ENCODE measurements at regions not wholly inside any gene's neighbourhood (a gene's known extent, or its start where the extent isn't known, plus 50 kb on each side); places are given as distances from the start of the nearest gene placed in this dataset.

GRCh38 chr18:55048892-55049291 lies 89.6 kb upstream of the CCDC68 start:
- DNase-seq (no peak), ATAC-seq (ENCODE audit: insufficient read depth, low FRiP score) (no peak)
- H3K36me3 ChIP-seq (ENCODE audit: control insufficient read depth in 4 of 4, insufficient read depth in 4 of 4, low read length in 4 of 4), result no peaks in the 10 kb centered on the region
- 71 to 74% methylated on average over 3 of the region's 3 CpGs for WGBS, 2 donors
- TF ChIP-seq CTCF (IDR thresholded peaks at IDR 0.05; ENCODE audit: control extremely low read depth, extremely low read depth), result no peak
- no peaks in the 10 kb centered on the region for H3K27me3 ChIP-seq (ENCODE audit: control insufficient read depth in 3 of 3, insufficient read depth in 3 of 3, low read length in 2 of 3)
- peaks cover 0 to 3% (median 0%) of the 10 kb centered on the region in 5 donors for H3K4me1 ChIP-seq (ENCODE audit: control insufficient read depth in 5 of 5, insufficient read depth in 5 of 5, low read length in 5 of 5)
- no peak overlapping the region for H3K4me3 ChIP-seq
- H3K9me3 ChIP-seq (ENCODE audit: control insufficient read depth in 4 of 4, insufficient read depth in 3 of 4, low read length in 3 of 4), result peaks cover 0 to 2% (median 0%) of the 10 kb centered on the region in 4 donors
- no peak overlapping the region for H3K9ac ChIP-seq (ENCODE audit: insufficient read depth in 1 of 2, low read length in 2 of 2)
- no peak overlapping the region for H3K27ac ChIP-seq (ENCODE audit: low read depth in 1 of 2, low read length in 1 of 2)

- no peak for DNase-seq
- no peaks in the 10 kb centered on the region for H3K36me3 ChIP-seq (ENCODE audit: control insufficient read depth in 4 of 4, insufficient read depth in 4 of 4, low read length in 4 of 4)
- H3K27ac ChIP-seq (ENCODE audit: low read depth in 1 of 2, low read length in 1 of 2), result no peak overlapping the region
- ATAC-seq (ENCODE audit: insufficient read depth, low FRiP score), result no peak
- H3K4me3 ChIP-seq, result no peak overlapping the region
- peaks cover 0 to 3% (median 0%) of the 10 kb centered on the region in 5 donors for H3K4me1 ChIP-seq (ENCODE audit: control insufficient read depth in 5 of 5, insufficient read depth in 5 of 5, low read length in 5 of 5)
- no peak for TF ChIP-seq CTCF (IDR thresholded peaks at IDR 0.05; ENCODE audit: control extremely low read depth, extremely low read depth)
- H3K27me3 ChIP-seq (ENCODE audit: control insufficient read depth in 3 of 3, insufficient read depth in 3 of 3, low read length in 2 of 3), result no peaks in the 10 kb centered on the region
- no peak overlapping the region for H3K9ac ChIP-seq (ENCODE audit: insufficient read depth in 1 of 2, low read length in 2 of 2)
- peaks cover 0 to 2% (median 0%) of the 10 kb centered on the region in 4 donors for H3K9me3 ChIP-seq (ENCODE audit: control insufficient read depth in 4 of 4, insufficient read depth in 3 of 4, low read length in 3 of 4)
- WGBS, 2 donors, result 95 to 96% methylated on average over 2 of the region's 2 CpGs
Measured at GRCh38 chr18:55047546-55047945, 88.3 kb upstream of the CCDC68 start.

GRCh38 chr18:55041366-55041765 lies 82.1 kb upstream of the CCDC68 start:
- no peak overlapping the region for H3K9ac ChIP-seq (ENCODE audit: insufficient read depth in 1 of 2, low read length in 2 of 2)
- WGBS, 2 donors, result 86 to 88% methylated on average over 1 of the region's 1 CpG
- no peak overlapping the region for H3K27ac ChIP-seq (ENCODE audit: low read depth in 1 of 2, low read length in 1 of 2)
- H3K9me3 ChIP-seq (ENCODE audit: control insufficient read depth in 4 of 4, insufficient read depth in 3 of 4, low read length in 3 of 4), result no peaks in the 10 kb centered on the region
- DNase-seq (no peak), ATAC-seq (ENCODE audit: insufficient read depth, low FRiP score) (no peak)
- no peak for TF ChIP-seq CTCF (IDR thresholded peaks at IDR 0.05; ENCODE audit: control extremely low read depth, extremely low read depth)
- H3K36me3 ChIP-seq (ENCODE audit: control insufficient read depth in 4 of 4, insufficient read depth in 4 of 4, low read length in 4 of 4), result no peaks in the 10 kb centered on the region
- H3K4me1 ChIP-seq (ENCODE audit: control insufficient read depth in 5 of 5, insufficient read depth in 5 of 5, low read length in 5 of 5), result peaks cover 0 to 3% (median 0%) of the 10 kb centered on the region in 5 donors
- no peaks in the 10 kb centered on the region for H3K27me3 ChIP-seq (ENCODE audit: control insufficient read depth in 3 of 3, insufficient read depth in 3 of 3, low read length in 2 of 3)
- no peak overlapping the region for H3K4me3 ChIP-seq

- Histone ChIP-seq H3K9me3 (ENCODE audit: control insufficient read depth in 4 of 4, insufficient read depth in 3 of 4, low read length in 3 of 4) (no peaks in the 10 kb centered on the region), H3K4me1 (ENCODE audit: control insufficient read depth in 5 of 5, insufficient read depth in 5 of 5, low read length in 5 of 5) (no peaks in the 10 kb centered on the region), H3K27me3 (ENCODE audit: control insufficient read depth in 3 of 3, insufficient read depth in 3 of 3, low read length in 2 of 3) (no peaks in the 10 kb centered on the region), H3K4me3 (no peak overlapping the region), H3K36me3 (ENCODE audit: control insufficient read depth in 4 of 4, insufficient read depth in 4 of 4, low read length in 4 of 4) (no peaks in the 10 kb centered on the region), H3K27ac (ENCODE audit: low read depth in 1 of 2, low read length in 1 of 2) (no peak overlapping the region), H3K9ac (ENCODE audit: insufficient read depth in 1 of 2, low read length in 2 of 2) (no peak overlapping the region)
- no peak for ATAC-seq (ENCODE audit: insufficient read depth, low FRiP score)
- no peak for TF ChIP-seq CTCF (IDR thresholded peaks at IDR 0.05; ENCODE audit: control extremely low read depth, extremely low read depth)
- DNase-seq, result no peak
- 92 to 100% methylated on average over 1 of the region's 1 CpG for WGBS, 2 donors
Measured at GRCh38 chr18:55038162-55038561, 78.9 kb upstream of the CCDC68 start.

Data from lung (tissue), 11 donors.